ENCODE measurements at regions not wholly inside any gene's neighbourhood (a gene's known extent, or its start where the extent isn't known, plus 50 kb on each side); places are given as distances from the start of the nearest gene placed in this dataset.

GRCh38 chr12:103130564-103130963 is 173.1 kb downstream of the ASCL1 start:
- DNase-seq (no peak), FAIRE-seq (no peak)
- Histone ChIP-seq H3K4me1 (ENCODE audit: control insufficient read depth in 2 of 3, insufficient read depth in 2 of 3, low read depth in 1 of 3, low read length in 3 of 3) (no peaks in the 10 kb centered on the region), H3K9me3 (ENCODE audit: control insufficient read depth in 2 of 3, insufficient read depth in 1 of 3, low read length in 3 of 3) (peaks cover 0 to 3% (median 0%) of the 10 kb centered on the region in 3 donors), H3K36me3 (ENCODE audit: control insufficient read depth in 2 of 3, insufficient read depth in 3 of 3, low read length in 3 of 3) (no peaks in the 10 kb centered on the region), H3K27me3 (ENCODE audit: control insufficient read depth, insufficient read depth, low read length) (no peaks in the 10 kb centered on the region), H3K4me3 (ENCODE audit: low read length in 3 of 3) (no peak overlapping the region), H3K27ac (ENCODE audit: low read depth in 2 of 2, low read length in 2 of 2) (no peak overlapping the region), H3K9ac (ENCODE audit: low read length in 3 of 3) (no peak overlapping the region)
- intact Hi-C loops (cut with DNase I): no loop called here
- no peak for TF ChIP-seq CTCF (IDR thresholded peaks at IDR 0.05; ENCODE audit: borderline replicate concordance, extremely low read depth, insufficient read depth)

- H3K4me1 ChIP-seq (ENCODE audit: control insufficient read depth in 2 of 3, insufficient read depth in 2 of 3, low read depth in 1 of 3, low read length in 3 of 3): no peaks in the 10 kb centered on the region
- no peaks in the 10 kb centered on the region for H3K36me3 ChIP-seq (ENCODE audit: control insufficient read depth in 2 of 3, insufficient read depth in 3 of 3, low read length in 3 of 3)
- no peak overlapping the region for H3K4me3 ChIP-seq (ENCODE audit: low read length in 3 of 3)
- DNase-seq (no peak), FAIRE-seq (no peak)
- H3K27me3 ChIP-seq (ENCODE audit: control insufficient read depth, insufficient read depth, low read length): no peaks in the 10 kb centered on the region
- intact Hi-C loops (cut with DNase I): no loop called here
- H3K27ac ChIP-seq (ENCODE audit: low read depth in 2 of 2, low read length in 2 of 2): no peak overlapping the region
- H3K9me3 ChIP-seq (ENCODE audit: control insufficient read depth in 2 of 3, insufficient read depth in 1 of 3, low read length in 3 of 3): peaks cover 0 to 5% (median 0%) of the 10 kb centered on the region in 3 donors
- no peak overlapping the region for H3K9ac ChIP-seq (ENCODE audit: low read length in 3 of 3)
- TF ChIP-seq CTCF (IDR thresholded peaks at IDR 0.05; ENCODE audit: borderline replicate concordance, extremely low read depth, insufficient read depth): no peak
These were observed 181.1 kb downstream of the ASCL1 start for GRCh38 chr12:103138538-103138937.

DNA sequence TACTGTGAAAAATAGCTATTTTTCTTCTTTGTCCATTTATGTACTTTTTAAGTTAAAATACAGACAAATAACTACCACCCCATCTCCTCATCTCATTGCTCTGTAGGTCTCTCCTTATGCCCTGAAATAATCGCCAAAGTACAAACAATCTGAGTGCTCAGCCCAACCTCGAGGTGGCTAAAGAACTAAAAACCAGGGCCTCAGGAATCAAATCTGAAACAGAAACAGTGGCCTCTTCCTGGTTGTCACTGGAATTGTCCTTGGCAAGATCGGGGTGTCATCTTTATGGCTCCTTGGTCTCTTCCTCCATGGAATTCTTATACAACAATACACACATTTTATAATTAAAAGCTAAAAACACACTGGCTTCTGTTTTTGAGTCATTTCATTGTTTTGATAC is 182.4 kb downstream of the ASCL1 start:
- DNase-seq (no peak), FAIRE-seq (no peak)
- H3K9ac ChIP-seq (ENCODE audit: low read length in 3 of 3): no peak overlapping the region
- intact Hi-C loops (cut with DNase I): no loop called here
- no peaks in the 10 kb centered on the region for H3K27me3 ChIP-seq (ENCODE audit: control insufficient read depth, insufficient read depth, low read length)
- no peak for TF ChIP-seq CTCF (IDR thresholded peaks at IDR 0.05; ENCODE audit: borderline replicate concordance, extremely low read depth, insufficient read depth)
- peaks cover 0 to 2% (median 0%) of the 10 kb centered on the region in 3 donors for H3K9me3 ChIP-seq (ENCODE audit: control insufficient read depth in 2 of 3, insufficient read depth in 1 of 3, low read length in 3 of 3)
- no peak overlapping the region for H3K4me3 ChIP-seq (ENCODE audit: low read length in 3 of 3)
- no peak overlapping the region for H3K27ac ChIP-seq (ENCODE audit: low read depth in 2 of 2, low read length in 2 of 2)
- no peaks in the 10 kb centered on the region for H3K4me1 ChIP-seq (ENCODE audit: control insufficient read depth in 2 of 3, insufficient read depth in 2 of 3, low read depth in 1 of 3, low read length in 3 of 3)
- H3K36me3 ChIP-seq (ENCODE audit: control insufficient read depth in 2 of 3, insufficient read depth in 3 of 3, low read length in 3 of 3): no peaks in the 10 kb centered on the region

DNA sequence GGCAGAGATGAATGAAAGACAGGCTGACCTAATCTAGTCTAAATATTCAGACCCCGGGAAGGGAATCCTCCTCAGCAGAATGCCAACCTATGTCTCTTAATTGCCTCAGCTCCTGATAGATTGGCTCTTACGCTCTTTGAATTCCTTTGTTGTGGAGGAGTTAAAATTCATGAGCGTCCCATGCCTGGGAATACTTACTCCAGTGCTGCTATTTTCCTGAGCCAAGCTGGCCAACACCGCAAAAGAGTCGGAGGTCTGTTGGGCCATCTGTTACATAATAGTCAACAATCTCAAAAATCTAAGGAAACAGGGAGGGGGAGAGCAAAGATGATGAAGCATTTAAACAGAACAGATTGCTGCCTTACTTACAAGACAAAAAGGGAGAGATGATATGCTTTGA is 182.8 kb downstream of the ASCL1 start:
- Histone ChIP-seq H3K9ac (ENCODE audit: low read length in 3 of 3) (no peak overlapping the region), H3K36me3 (ENCODE audit: control insufficient read depth in 2 of 3, insufficient read depth in 3 of 3, low read length in 3 of 3) (no peaks in the 10 kb centered on the region), H3K27me3 (ENCODE audit: control insufficient read depth, insufficient read depth, low read length) (no peaks in the 10 kb centered on the region), H3K4me3 (ENCODE audit: low read length in 3 of 3) (no peak overlapping the region), H3K9me3 (ENCODE audit: control insufficient read depth in 2 of 3, insufficient read depth in 1 of 3, low read length in 3 of 3) (peaks cover 0 to 2% (median 0%) of the 10 kb centered on the region in 3 donors), H3K27ac (ENCODE audit: low read depth in 2 of 2, low read length in 2 of 2) (no peak overlapping the region), H3K4me1 (ENCODE audit: control insufficient read depth in 2 of 3, insufficient read depth in 2 of 3, low read depth in 1 of 3, low read length in 3 of 3) (no peaks in the 10 kb centered on the region)
- DNase-seq (no peak), FAIRE-seq (no peak)
- TF ChIP-seq CTCF (IDR thresholded peaks at IDR 0.05; ENCODE audit: borderline replicate concordance, extremely low read depth, insufficient read depth): no peak
- intact Hi-C loops (cut with DNase I): no loop called here
